Ovary (tissue), 3 donors: ENCODE measurements at regions not wholly inside any gene's neighbourhood (a gene's known extent, or its start where the extent isn't known, plus 50 kb on each side); places are given as distances from the start of the nearest gene placed in this dataset.

Experiments used
- CTCF ChIP-seq, 3 donors: fragments of 450-650 bp in 2 of 3; fragments of 200-600 bp in 1 of 3; IDR thresholded peaks; one replicate each; pipeline versions ENCODE4 v1.5.1 to v1.8.0; 2016 to 2022; ENCODE audit warnings: antibody characterized with exemption in 3 of 3, mild to moderate bottlenecking in 1 of 3
- EP300 ChIP-seq: sonication (generic); formaldehyde crosslinking; IDR thresholded peaks from one replicate; pipeline ENCODE4 v1.6.1; 2017; ENCODE audit warnings: antibody characterized with exemption
- POLR2A ChIP-seq: fragments of 450-650 bp; IDR thresholded peaks from one replicate; pipeline ENCODE4 v1.6.1; 2017; ENCODE audit warnings: antibody characterized with exemption, mild to moderate bottlenecking, moderate library complexity
- donor health status: DM: no; HTN: no; CAD: no.

- TF ChIP-seq CTCF (IDR thresholded peaks at IDR 0.05) (no peak), POLR2A (no peak), EP300 (no peak)
These were observed 165.9 kb upstream of the ARHGAP5 start for GRCh38 chr14:31911160-31911559.
